Adrenal gland (tissue), 9 donors: ENCODE measurements at regions not wholly inside any gene's neighbourhood (a gene's known extent, or its start where the extent isn't known, plus 50 kb on each side); places are given as distances from the start of the nearest gene placed in this dataset.

Experiments
- DNase-seq, 7 donors: peaks; one replicate each; pipeline ENCODE4 v3.0.0-alpha.2; 2019 to 2020
- H3K27ac ChIP-seq, 5 donors: fragments of 200-600 bp; sonication (generic) in 4 of 5; 1 replicate in 3 of 5; 2 replicates in 2 of 5; pipeline versions ENCODE4 v1.5.1 to v1.8.0; 2016 to 2020; ENCODE audit warnings: mild to moderate bottlenecking in 1 of 5
- H3K27me3 ChIP-seq: fragments of 200-600 bp; 2 replicates; pipeline ENCODE4 v1.8.0; 2021
- H3K36me3 ChIP-seq, 2 donors: fragments of 200-600 bp; replicated peaks in 1 of 2; 1 replicate in 1 of 2; 2 replicates in 1 of 2; pipeline versions ENCODE4 v1.5.1 to v1.8.0; 2018 to 2022
- H3K4me1 ChIP-seq, 2 donors: fragments of 200-600 bp; replicated peaks in 1 of 2; 1 replicate in 1 of 2; 2 replicates in 1 of 2; pipeline versions ENCODE4 v1.5.1 to v1.8.0; 2018 to 2021
- H3K4me3 ChIP-seq, 4 donors: fragments of 200-600 bp; sonication (generic) in 3 of 4; one replicate each; pipeline ENCODE4 v1.5.1; 2016 to 2018
- H3K9me3 ChIP-seq, 3 donors: fragments of 200-600 bp; sonication (generic) in 1 of 3; replicated peaks in 1 of 3; 1 replicate in 2 of 3; 2 replicates in 1 of 3; pipeline versions ENCODE4 v1.5.1 to v1.8.0; 2016 to 2021
- POLR2A ChIP-seq, 2 donors: fragments of 450-650 bp; IDR thresholded peaks; one replicate each; pipeline ENCODE4 v1.6.1; 2017; ENCODE audit warnings: antibody characterized with exemption in 2 of 2, mild to moderate bottlenecking in 2 of 2, moderate library complexity in 1 of 2
- WGBS, 4 donors: extraction: QIAGEN DNeasy Blood & Tissue Kit in 2 of 4; methylation state at CpG; one replicate each; pipeline versions ENCODE4 v1.1.5 to v1.1.7; 2013 to 2017; 5-methylcytosine and 5-hydroxymethylcytosine counted together
- intact Hi-C, 2 donors: fragments of 100-400 bp; cut with DNase I; formaldehyde crosslinking; loops; one replicate each; pipeline versions ENCODE4 v1.14.1 to v1.15.0; 2022 to 2023
- TF ChIP-seq, protein P1 (sequence below), 6 experiments: fragments of 450-650 bp in 4 of 6; fragments of 200-600 bp in 2 of 6; sonication (generic) in 1 of 6; IDR thresholded peaks; 1 replicate in 5 of 6; 2 replicates in 1 of 6; pipeline versions ENCODE4 v1.5.1 to v1.8.0; 2016 to 2021; ENCODE audit warnings: antibody characterized with exemption in 6 of 6, mild to moderate bottlenecking in 2 of 6, moderate library complexity in 1 of 6
- donor health status: healthy with polysubstance abuse.
- donor health status: Bipolar disorder and iron deficiency.
- donor health status: DM: yes; HTN: yes; CAD: no.
- donor health status: DM: no; HTN: no; CAD: no.
- donor health status: DM: no; HTN: no; CAD: no.

DNA sequence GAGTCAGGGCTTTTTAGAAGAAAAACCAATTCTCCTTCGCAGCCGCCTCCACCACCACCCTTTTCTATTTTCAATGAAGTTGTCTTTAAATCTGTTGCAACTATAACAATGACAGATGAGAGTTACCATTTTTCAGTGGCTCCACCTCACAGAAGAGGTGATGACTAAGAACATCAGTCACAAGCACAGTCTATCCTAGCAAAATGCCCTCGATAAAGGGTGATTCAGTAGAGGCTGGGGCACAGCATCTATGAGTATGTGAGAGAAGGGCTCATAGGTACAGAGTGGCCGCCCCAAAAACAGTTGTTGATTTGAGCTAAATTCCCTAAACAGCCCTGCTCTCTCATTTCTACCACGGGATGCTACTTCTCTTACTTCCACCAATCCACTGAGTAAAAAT lies 310.8 kb upstream of the MGAT5 start:
- TF ChIP-seq, protein P1, sequence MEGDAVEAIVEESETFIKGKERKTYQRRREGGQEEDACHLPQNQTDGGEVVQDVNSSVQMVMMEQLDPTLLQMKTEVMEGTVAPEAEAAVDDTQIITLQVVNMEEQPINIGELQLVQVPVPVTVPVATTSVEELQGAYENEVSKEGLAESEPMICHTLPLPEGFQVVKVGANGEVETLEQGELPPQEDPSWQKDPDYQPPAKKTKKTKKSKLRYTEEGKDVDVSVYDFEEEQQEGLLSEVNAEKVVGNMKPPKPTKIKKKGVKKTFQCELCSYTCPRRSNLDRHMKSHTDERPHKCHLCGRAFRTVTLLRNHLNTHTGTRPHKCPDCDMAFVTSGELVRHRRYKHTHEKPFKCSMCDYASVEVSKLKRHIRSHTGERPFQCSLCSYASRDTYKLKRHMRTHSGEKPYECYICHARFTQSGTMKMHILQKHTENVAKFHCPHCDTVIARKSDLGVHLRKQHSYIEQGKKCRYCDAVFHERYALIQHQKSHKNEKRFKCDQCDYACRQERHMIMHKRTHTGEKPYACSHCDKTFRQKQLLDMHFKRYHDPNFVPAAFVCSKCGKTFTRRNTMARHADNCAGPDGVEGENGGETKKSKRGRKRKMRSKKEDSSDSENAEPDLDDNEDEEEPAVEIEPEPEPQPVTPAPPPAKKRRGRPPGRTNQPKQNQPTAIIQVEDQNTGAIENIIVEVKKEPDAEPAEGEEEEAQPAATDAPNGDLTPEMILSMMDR (IDR thresholded peaks at IDR 0.05) = no peak
- no peak for TF ChIP-seq POLR2A (IDR thresholded peaks at IDR 0.05)
- Histone ChIP-seq H3K27me3 (no peaks in the 10 kb centered on the region), H3K4me3 (no peak overlapping the region), H3K36me3 (no peaks in the 10 kb centered on the region), H3K4me1 (peaks cover 0 to 6% of the 10 kb centered on the region in 2 donors), H3K9me3 (no peaks in the 10 kb centered on the region), H3K27ac (no peak overlapping the region)
- WGBS, 4 donors = 79 to 89% (median 85%) methylated on average over 5 of the region's 5 CpGs
- intact Hi-C loops = no loop called here
- DNase-seq = no peak

DNA sequence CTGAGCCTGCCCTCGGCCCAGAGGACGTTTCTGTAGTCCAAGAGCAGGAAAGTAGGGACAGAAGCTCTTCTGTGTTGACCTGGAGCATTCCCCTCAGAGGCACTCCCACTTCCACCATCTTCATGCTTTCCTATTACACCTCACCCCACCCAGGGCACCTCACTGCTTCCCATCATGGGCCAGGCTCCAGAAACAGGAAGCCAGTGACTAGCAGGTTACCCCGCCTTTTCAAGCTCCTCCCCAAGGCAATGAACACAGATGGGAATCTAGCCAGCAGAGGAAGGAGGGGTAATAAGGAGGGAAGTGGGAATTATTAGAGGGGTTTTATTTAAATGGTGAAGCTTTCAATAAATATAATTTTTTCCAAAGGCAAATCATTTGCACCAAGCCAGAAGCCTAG lies 308.8 kb upstream of the MGAT5 start:
- 66 to 82% (median 67%) methylated on average over 3 of the region's 3 CpGs for WGBS, 4 donors
- Histone ChIP-seq H3K4me3 (no peak overlapping the region), H3K4me1 (peaks cover 0 to 6% of the 10 kb centered on the region in 2 donors), H3K9me3 (no peaks in the 10 kb centered on the region), H3K27me3 (no peaks in the 10 kb centered on the region), H3K27ac (no peak overlapping the region), H3K36me3 (no peaks in the 10 kb centered on the region)
- intact Hi-C loops = no loop called here
- TF ChIP-seq POLR2A (IDR thresholded peaks at IDR 0.05) = no peak
- TF ChIP-seq, protein P1 (IDR thresholded peaks at IDR 0.05) = no peak
- no peak for DNase-seq

DNA sequence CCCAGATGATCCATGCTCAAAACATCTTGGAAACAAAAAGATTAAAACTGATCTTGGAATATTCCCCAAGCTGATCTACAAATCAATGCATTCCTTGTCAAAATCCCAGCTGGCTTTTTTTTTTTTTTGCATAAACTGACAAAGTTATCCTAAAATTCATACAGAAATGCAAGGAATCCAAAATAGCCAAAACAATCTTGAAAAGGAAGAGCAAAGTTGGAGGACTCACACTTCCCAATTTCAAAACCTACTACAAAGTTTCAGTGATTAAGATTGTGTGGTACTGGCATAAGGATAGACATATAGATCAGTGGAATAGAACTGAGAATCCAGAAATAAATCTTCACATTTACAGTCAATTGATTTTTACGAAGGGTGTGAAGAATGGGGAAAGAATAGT lies 306.8 kb upstream of the MGAT5 start:
- Histone ChIP-seq H3K27me3 (no peaks in the 10 kb centered on the region), H3K9me3 (no peaks in the 10 kb centered on the region), H3K36me3 (no peaks in the 10 kb centered on the region), H3K4me3 (no peak overlapping the region), H3K27ac (no peak overlapping the region), H3K4me1 (no peaks in the 10 kb centered on the region)
- TF ChIP-seq, protein P1 (IDR thresholded peaks at IDR 0.05) = no peak
- no peak for TF ChIP-seq POLR2A (IDR thresholded peaks at IDR 0.05)
- 83 to 91% (median 84%) methylated on average over 1 of the region's 1 CpG for WGBS, 4 donors
- intact Hi-C loops = no loop called here
- DNase-seq = no peak

DNA sequence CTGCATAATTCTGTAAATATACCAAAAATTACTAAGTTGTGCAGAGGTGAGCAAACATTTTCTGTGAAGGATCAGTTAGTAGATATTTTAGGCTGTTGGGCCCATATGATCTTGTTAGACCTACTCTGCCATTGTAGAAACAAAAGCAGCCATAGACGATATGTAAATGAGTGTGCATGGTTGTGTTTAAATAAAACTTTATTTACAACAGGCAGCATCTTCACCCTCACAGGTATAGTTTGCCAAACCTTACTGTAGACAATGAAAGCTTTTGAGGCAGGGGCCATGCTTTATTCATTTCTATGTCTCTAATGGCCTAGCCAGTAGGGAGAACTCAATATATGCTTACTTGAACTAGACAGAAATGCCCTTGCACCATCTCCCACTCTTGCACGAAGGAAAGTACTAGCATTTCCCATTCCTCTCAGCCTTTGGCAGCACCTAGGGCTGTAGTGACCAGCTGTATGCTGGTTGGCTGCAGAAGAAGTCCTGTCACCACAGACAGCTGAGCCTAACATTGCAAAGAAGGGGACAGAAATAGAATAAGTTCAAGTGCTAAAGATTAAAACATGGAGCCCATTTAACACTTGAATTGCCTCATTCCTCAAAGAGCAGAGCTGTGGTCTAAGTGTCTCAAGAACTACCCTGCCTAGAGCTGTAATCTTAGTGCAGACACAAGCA lies 305.1 kb upstream of the MGAT5 start:
- no peak for DNase-seq
- H3K27ac ChIP-seq = no peak overlapping the region
- H3K9me3 ChIP-seq = no peaks in the 10 kb centered on the region
- H3K27me3 ChIP-seq = no peaks in the 10 kb centered on the region
- WGBS, 4 donors = 17 to 55% (median 35%) methylated on average over 2 of the region's 2 CpGs
- intact Hi-C loops = no loop called here
- no peaks in the 10 kb centered on the region for H3K36me3 ChIP-seq
- no peaks in the 10 kb centered on the region for H3K4me1 ChIP-seq
- no peak overlapping the region for H3K4me3 ChIP-seq
- TF ChIP-seq, protein P1 (IDR thresholded peaks at IDR 0.05) = no peak
- TF ChIP-seq POLR2A (IDR thresholded peaks at IDR 0.05) = no peak
